ENCODE measurements at regions not wholly inside any gene's neighbourhood (a gene's known extent, or its start where the extent isn't known, plus 50 kb on each side); places are given as distances from the start of the nearest gene placed in this dataset.

- Mint-ChIP-seq H3K9me3 (no peaks in the 10 kb centered on the region), H3K27ac (no peak overlapping the region), H3K36me3 (ENCODE audit: low read depth) (no peaks in the 10 kb centered on the region), H3K27me3 (no peaks in the 10 kb centered on the region), H3K4me3 (no peak overlapping the region), H3K4me1 (no peaks in the 10 kb centered on the region)
- intact Hi-C loops (cut with micrococcal nuclease), result loop anchor here (2.0 kb wide), 1 partner anchor 1349 kb away; no protein-coding TSS in a partner anchor
- DNase-seq (no peak), ATAC-seq (ENCODE audit: low read depth) (no peak)
- ChIA-PET CTCF (interaction anchor here (1.2 kb wide), 1 partner anchor 1349 kb away, joined by 3 read pairs; no protein-coding TSS in a partner anchor), POLR2A (no interaction called here)
- TF ChIP-seq, protein P1, sequence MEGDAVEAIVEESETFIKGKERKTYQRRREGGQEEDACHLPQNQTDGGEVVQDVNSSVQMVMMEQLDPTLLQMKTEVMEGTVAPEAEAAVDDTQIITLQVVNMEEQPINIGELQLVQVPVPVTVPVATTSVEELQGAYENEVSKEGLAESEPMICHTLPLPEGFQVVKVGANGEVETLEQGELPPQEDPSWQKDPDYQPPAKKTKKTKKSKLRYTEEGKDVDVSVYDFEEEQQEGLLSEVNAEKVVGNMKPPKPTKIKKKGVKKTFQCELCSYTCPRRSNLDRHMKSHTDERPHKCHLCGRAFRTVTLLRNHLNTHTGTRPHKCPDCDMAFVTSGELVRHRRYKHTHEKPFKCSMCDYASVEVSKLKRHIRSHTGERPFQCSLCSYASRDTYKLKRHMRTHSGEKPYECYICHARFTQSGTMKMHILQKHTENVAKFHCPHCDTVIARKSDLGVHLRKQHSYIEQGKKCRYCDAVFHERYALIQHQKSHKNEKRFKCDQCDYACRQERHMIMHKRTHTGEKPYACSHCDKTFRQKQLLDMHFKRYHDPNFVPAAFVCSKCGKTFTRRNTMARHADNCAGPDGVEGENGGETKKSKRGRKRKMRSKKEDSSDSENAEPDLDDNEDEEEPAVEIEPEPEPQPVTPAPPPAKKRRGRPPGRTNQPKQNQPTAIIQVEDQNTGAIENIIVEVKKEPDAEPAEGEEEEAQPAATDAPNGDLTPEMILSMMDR (IDR thresholded peaks at IDR 0.05), result no peak
Observed at GRCh38 chr6:114747995-114748625, 405.3 kb upstream of the HS3ST5 start.

GRCh38 chr6:114740547-114740946 lies 397.7 kb upstream of the HS3ST5 start:
- Mint-ChIP-seq H3K4me3 (no peak overlapping the region), H3K27me3 (no peaks in the 10 kb centered on the region), H3K36me3 (ENCODE audit: low read depth) (no peaks in the 10 kb centered on the region), H3K9me3 (peaks cover 2% of the 10 kb centered on the region), H3K27ac (no peak overlapping the region), H3K4me1 (no peaks in the 10 kb centered on the region)
- CTCF ChIA-PET, result interaction anchor here (0.6 kb wide), 1 partner anchor 17 kb away, joined by 3 read pairs; no protein-coding TSS in a partner anchor
- intact Hi-C loops (cut with micrococcal nuclease), result no loop called here
- DNase-seq (no peak), ATAC-seq (ENCODE audit: low read depth) (no peak)
- POLR2A ChIA-PET, result no interaction called here
- TF ChIP-seq, protein P1 (IDR thresholded peaks at IDR 0.05), result no peak

DNA sequence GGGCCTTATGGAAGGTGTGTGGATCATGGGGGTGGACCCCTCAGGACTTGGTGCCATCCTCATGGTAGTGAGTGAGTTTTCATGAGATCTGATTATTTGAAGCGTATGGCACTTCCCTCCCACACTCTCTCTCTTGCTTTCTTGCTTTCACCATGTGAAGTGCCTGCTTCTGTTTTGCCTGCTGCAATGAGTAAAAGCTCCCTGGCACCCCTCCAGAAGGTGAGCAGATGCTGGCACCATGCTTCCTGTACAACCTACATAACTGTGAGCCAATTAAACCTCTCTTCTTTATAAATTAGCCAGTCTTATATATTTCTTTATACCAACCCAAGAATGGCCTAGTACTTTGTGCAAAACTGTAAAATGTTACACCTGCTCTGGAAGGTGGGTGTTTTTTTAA lies 396.8 kb upstream of the HS3ST5 start:
- intact Hi-C loops (cut with micrococcal nuclease), result no loop called here
- Mint-ChIP-seq H3K36me3 (ENCODE audit: low read depth) (no peaks in the 10 kb centered on the region), H3K4me3 (no peak overlapping the region), H3K27ac (no peak overlapping the region), H3K27me3 (no peaks in the 10 kb centered on the region), H3K4me1 (no peaks in the 10 kb centered on the region), H3K9me3 (peaks cover 2% of the 10 kb centered on the region)
- ChIA-PET CTCF (no interaction called here), POLR2A (no interaction called here)
- DNase-seq, result no peak
- ATAC-seq (ENCODE audit: low read depth), result no peak
- TF ChIP-seq, protein P1 (IDR thresholded peaks at IDR 0.05), result no peak

- Mint-ChIP-seq H3K27ac (no peak overlapping the region), H3K4me3 (no peak overlapping the region), H3K9me3 (peaks cover 2% of the 10 kb centered on the region), H3K36me3 (ENCODE audit: low read depth) (no peaks in the 10 kb centered on the region), H3K4me1 (no peaks in the 10 kb centered on the region), H3K27me3 (no peaks in the 10 kb centered on the region)
- DNase-seq (no peak), ATAC-seq (ENCODE audit: low read depth) (no peak)
- TF ChIP-seq, protein P1 (IDR thresholded peaks at IDR 0.05), result no peak
- ChIA-PET POLR2A (no interaction called here), CTCF (no interaction called here)
- intact Hi-C loops (cut with micrococcal nuclease), result no loop called here
Observed at GRCh38 chr6:114735025-114735735, 392.4 kb upstream of the HS3ST5 start.

DNA sequence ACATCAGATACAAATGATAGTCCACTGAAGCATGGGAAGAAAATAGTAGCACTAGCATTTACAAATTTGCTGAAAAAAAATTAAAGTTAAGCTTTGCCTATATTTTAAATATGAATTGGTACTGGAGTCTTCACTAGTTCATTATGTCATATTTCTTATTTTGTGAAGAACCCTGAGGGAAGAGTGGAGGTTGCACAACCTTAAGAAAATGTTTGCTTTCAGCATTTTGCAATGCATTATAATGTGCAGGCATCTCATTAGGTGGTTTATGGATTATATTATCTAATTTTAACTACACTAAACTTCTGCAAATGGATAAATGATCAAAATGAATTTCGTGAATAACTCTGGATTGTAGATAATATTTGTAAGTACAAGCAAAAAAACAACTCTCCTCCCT lies 390.8 kb upstream of the HS3ST5 start:
- Mint-ChIP-seq H3K4me3 (no peak overlapping the region), H3K27ac (no peak overlapping the region), H3K4me1 (no peaks in the 10 kb centered on the region), H3K36me3 (ENCODE audit: low read depth) (no peaks in the 10 kb centered on the region), H3K9me3 (peaks cover 2% of the 10 kb centered on the region), H3K27me3 (no peaks in the 10 kb centered on the region)
- intact Hi-C loops (cut with micrococcal nuclease), result no loop called here
- TF ChIP-seq, protein P1 (IDR thresholded peaks at IDR 0.05), result no peak
- ChIA-PET CTCF (no interaction called here), POLR2A (no interaction called here)
- ATAC-seq (ENCODE audit: low read depth) (no peak), DNase-seq (no peak)
